ENCODE measurements at regions not wholly inside any gene's neighbourhood (a gene's known extent, or its start where the extent isn't known, plus 50 kb on each side); places are given as distances from the start of the nearest gene placed in this dataset.

DNA sequence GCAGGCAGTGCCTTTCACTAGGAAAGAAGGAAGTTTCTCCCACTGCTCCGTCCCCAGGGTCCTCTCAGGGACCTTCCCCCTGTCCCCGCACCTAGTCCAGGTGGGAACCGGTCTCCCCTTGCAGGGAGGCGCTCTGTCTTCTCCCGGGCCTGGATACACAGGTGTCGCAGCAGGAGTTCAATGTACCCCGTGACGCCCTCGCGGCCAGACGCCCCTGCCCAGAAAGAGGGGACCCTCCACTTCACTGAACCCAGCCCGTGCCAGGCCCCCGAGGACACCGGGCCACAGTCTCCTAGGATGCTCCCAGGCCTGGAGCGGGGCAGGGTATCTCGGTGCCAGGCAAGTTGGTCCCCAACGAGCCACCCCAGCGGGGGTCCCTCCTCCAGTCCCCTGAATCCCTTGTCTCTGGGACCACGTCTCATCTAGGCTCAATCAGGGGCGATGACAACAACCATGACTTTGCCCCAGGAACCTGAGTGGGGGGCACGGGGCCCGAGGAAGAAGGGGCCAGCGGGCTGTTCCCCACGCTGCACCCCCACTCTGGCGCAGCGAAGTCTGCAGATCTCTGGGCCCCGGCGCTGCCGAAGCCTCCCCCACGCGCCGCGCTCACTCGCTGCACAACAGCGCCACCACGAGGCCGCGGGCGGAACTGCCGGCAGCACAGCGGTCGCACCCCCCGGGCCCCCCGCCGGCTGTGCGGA is 103.0 kb downstream of the EDN3 start:
- peak in 48 of 58 donors; percentile 3 to 80 (median 36) for DNase-seq

GRCh38 chr20:59403962-59404314 is 103.5 kb downstream of the EDN3 start:
- peak in 1 of 58 donors; percentile 6 for DNase-seq

DNA sequence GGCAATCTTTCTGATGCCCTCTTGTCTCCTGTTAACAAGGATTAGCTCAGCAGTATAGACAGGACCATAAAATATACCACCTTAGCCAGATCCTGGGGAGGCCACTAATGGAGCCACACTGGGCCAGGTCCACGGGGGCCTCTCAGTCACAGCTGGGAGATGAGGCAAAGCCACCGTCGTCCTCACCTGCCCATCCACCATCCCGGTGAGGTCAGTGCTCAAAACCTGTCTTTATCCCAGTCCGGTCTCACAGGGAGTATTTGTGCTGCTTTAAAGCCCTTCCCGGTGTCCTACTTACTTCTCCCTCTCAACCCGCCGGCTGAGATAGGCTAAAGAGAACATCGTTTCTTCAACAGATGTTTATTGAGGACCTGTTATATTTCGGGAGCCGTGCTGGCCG is 104.3 kb downstream of the EDN3 start:
- no peak for DNase-seq

- DNase-seq, result no peak
Observed at GRCh38 chr20:59405226-59406200, 105.1 kb downstream of the EDN3 start.

DNA sequence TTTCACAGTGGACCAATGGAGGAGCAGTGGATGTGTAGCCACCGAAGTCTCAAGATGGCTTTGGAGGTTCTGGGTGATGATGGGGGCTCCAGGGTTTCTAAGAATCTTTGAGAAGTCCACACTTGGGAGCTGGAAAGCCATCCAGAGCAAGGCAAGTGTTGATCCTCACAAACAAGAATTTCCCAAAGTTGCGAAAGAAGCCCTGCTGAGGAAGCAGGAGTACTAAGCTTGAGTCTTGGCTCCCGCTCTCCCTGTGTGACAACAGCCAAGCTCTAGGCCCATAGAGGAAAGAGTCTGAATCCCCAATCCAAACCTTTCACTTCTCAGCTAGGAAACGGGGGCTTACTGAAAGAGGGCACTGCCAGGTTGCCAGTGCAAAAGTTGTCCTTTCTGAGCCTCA is 106.0 kb downstream of the EDN3 start:
- DNase-seq, result no peak

GRCh38 chr20:59411170-59411569 is 110.8 kb downstream of the EDN3 start:
- no peak for DNase-seq

GRCh38 chr20:59411589-59411988 is 111.2 kb downstream of the EDN3 start:
- no peak for DNase-seq

DNA sequence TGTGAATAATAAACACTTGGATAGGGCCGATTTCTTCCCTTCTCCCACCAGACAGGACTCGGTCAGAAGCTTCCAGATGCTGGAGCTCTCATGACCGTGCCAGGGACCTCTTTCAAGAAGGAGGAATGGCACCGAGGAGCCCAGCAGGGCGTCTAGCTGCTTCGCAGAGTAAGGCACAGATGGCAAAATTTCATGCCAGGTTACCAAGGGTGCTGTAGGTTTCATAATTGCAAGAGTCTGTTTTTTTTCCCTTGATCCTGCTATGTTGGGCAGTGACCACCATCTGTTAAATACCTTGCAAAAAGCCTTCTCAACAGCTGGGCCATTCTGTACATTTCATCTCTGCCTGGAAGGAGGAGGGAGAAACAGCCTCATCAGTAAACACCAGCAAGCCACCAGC is 111.8 kb downstream of the EDN3 start:
- no peak for DNase-seq

DNA sequence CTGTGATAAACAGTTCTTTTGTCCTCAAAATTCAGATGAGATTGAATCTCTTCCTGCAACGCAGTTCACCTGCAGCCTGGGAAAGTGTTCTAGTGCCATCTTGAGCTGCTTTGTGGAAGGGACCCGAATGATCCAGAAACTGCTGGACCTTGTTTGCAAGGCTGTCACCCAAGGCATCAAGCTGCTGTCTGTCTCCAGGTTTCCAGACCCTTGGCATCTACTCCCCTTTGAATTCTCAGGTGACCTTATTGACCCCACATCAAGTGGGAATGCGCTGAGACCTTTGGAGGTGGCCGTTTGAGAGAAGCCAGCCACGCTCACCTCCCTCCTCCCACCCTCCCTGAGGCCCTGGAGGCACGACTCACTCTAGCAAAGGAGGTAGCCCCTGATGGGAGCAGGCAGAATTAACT is 112.5 kb downstream of the EDN3 start:
- DNase-seq, result peak in 6 of 58 donors; percentile 2 to 12 (median 8)

DNA sequence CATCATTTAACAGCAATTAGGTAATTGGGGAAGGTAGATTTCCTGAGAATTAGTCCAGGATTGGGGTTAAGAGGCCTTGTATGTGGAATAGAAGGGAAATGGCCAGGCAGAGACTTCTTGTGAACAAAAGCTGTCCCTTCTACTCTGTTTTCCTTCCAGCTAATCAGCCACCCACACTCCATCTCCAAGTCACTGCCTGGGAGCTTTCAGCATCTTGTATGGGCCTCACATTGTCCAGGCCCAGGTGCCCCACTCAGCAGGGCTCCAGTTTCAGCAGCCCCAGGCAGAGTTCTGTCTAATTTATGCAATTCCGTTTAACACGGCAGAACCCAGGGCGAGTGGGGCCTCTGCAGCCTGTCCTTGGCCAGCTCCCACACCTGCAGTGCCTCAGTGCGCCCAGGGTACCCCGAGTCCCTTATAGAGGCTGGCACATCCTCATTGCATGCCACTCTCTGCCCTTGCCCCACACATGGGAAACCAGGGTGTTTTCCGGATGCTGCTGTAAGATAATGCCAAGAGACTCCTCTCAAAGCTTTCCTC is 113.0 kb downstream of the EDN3 start:
- no peak for DNase-seq

DNA sequence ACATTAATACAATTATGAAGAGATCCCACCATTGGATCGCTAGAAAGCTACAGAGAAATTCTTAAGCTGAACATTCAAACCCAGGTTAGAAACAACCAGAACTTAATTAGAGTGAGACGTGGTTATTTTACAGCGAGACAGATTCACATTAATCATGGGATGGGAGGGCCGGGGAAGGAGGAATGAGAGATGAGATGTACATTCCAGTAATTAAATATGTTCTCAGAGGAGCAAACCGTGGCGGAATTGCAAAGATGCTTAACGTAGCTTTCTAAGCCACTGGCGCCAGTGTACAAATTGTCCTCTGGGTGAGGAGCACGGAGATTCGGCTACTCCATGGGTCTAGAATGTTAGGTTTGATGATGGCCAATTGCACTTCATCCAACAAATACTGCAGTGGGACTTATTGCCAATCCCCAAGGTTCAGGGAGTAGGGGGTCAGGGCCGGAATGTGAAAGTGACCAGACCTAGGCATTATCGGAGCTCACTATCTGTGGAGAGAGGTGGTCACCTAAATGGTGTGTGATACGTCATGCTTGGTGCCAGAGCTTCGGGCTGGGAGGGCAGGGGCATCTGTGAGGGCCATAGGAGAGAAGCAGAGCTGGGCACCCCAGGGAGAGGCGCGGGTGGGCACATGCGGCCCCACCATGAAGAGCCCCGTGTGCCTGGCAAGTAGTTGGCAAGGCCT is 114.7 kb downstream of the EDN3 start:
- DNase-seq, result no peak

GRCh38 chr20:59416916-59417315 is 116.5 kb downstream of the EDN3 start:
- no peak for DNase-seq

DNA sequence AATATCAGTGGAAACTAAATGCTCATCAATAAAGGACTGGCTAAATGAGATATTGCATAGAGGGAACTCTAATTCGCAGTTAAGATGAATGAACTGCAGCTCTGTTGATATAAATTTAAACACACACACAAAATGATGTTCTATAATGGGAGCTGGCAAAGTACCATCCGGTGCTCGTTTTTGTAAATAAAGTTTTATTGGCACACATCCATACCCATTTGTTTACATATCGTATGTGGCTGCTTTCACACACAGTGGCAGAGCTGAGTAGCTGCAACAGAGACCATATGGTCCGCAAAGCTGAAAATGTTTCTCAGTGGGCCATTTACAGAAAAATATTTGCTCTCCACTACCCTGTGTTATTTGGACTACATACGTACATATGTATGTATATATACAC is 120.7 kb downstream of the EDN3 start:
- no peak for DNase-seq

- no peak for DNase-seq
Observed at GRCh38 chr20:59421920-59422637, 121.7 kb downstream of the EDN3 start.

DNA sequence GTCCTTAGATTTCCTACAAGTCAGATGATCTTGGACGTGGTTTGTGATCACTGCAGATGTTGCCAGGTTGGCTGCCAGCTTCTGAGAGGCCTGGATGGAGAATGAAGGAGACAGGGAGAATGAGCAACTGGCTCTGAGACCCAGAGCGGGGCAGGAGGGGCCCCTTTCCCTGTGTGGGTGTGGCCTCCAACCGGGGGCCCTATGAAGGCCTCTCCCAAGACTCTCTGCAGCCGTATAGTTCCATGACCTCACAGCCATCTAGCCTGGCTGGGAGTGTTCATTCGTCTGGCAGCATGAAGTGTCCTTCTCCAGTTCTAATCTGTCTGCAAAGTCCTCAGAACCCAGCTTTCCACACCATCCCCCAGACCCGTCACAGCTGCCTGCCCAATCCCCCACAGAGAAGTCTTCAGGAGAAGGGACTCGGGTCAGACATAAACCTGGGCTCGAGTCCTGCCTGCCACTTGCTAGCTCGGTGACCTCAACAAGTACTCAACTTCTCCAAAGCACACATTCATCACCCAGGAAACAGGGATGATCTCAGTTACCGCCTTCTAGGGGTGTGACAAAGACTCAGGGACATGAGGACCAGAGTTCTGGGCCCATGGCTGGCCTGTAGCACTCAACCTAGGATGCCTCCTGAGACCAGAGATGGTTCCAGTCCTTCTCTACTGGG is 122.6 kb downstream of the EDN3 start:
- no peak for DNase-seq

DNA sequence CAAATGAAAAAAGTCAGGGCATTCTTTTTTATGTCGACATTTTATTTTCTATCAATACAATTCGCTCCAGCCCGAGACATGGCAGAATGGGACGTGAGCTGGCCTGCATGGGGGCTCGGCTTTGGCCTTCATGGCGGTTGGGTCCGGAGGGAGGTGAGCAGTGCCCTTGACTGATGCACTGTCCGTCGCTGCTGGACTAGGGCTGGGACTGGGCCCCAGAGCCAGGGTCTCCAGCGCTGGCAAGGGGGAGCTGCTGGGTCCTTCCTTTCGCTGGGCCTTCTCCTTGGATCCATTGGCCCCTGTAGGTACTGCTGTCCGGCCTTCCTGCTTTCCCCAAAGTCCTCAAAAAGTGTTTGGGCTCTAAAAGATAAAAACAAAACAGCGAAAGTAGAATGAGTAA is 124.6 kb downstream of the EDN3 start:
- DNase-seq, result no peak

DNA sequence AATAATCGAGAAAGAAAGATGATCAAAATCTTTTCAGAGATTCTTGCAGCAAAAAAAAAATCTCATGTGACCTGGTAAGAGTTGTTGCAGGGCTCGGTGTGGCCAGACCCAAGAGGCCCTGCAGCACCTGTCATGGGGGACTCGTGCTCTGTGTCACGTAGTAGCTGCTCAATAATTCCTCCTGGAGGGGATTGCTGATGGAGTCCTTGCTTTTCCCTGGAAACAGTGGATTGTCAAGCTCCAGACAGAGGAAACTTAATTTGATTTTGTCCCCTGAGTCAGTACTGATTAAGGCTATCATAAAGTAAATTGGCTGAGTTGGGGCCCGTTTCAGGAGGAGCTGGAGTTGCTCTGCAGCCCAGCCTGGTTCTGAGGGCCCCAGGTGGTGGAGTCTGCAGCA is 125.2 kb downstream of the EDN3 start:
- DNase-seq, result no peak

DNA sequence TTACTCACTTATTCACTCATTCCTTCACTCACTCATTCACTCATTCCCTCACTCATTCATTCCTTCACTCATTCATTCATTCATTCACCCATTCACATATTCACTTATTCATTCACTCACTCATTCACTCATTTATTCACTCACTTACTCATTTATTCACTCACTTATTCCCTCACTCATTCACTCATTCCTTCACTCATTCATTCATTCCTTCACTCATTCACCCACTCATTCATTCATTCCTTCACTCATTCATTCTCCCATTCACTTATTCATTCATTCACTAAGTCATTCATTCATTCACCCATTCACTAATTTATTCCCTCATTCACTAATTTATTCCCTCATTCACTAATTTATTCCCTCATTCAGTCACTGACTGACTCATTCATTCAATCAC is 127.6 kb downstream of the EDN3 start:
- DNase-seq, result no peak

DNA sequence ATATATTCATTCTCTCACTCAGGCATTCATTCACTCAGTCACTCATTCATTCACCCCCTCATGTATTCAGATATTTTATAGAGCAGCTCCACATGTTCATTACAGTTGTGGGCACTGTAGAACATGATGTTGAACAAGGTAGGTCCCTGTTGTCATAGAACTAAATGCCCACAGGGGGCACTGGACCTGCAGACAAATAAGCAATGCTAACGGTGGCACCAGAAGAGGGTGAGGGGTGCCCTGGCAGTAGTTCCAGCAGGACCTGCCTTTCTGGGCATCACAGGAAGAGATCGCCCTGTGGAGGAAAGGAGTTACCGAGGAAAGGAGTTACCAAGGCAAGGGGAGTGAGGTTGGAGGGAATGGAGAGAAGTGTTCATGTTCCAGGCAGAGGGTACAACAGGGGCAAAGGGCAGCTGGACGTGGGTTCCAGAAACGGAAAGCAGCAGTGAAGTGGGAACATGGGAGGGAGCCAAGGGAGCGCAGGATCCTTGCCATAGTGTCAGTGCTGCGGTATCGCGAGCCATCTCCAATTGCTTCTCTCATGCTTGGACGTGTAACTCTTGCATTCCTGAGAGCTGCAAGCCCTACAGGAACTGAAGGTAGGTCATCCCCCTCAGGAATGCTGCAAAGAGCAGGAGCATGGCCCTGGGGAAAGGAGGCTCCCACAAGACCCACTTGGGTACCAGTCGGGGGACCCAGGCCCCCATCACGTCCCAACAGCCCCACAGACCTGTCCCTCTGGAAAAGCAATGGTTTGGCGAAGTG is 128.2 kb downstream of the EDN3 start:
- no peak for DNase-seq

DNA sequence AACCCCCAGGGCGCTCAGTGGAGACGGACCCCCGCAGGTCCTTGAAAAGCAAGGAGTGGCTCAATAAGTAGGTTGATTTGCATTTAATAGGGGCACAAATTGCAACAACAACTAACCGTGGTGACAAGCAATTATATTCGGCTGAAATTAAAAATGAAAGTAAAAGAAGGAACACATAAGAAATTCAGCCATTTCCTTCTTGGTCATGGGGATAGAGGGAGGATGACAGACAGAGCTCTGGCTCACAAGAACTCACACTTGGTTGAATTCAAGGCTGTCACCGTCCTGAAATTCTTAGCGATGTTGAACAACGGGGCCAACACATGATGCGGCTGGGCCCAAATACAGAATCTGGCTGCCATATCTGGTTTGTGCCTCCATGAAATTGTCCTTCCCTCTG is 129.0 kb downstream of the EDN3 start:
- DNase-seq, result no peak

Measured in anterior cingulate cortex (tissue), 58 donors.